ENCODE measurements at regions not wholly inside any gene's neighbourhood (a gene's known extent, or its start where the extent isn't known, plus 50 kb on each side); places are given as distances from the start of the nearest gene placed in this dataset.
A peak's percentile ranks its signal among the peaks of the same experiment; 100 is the strongest.

DNA sequence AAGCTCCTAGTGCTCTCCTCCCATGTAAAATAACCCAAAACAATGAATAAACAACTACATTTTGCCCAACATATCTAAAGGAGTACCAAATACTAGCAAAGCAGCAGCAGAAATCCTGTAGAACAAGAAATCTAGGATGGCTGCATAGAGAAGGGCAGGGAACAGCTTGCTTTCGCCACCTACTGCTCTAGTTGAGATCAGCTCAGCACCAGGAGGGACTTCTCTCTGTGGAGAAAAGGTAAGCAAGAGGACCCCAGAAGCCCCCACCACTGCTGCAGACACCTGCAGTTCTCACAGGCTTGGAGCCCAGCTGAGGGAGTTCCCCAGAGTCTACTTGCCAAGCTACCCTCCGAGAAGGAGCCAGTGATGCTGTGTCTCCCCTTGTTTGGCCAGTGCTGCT is 243.0 kb upstream of the CHST9 start:
- TF ChIP-seq CTCF (conservative IDR thresholded peaks at IDR 0.05 in 1 of 2, IDR thresholded peaks at IDR 0.05 in 1 of 2; ENCODE audit: extremely low read depth in 1 of 2, insufficient read depth in 1 of 2, low read depth in 1 of 2, low read length in 2 of 2) (peak in 1 of 2 donors; percentile 38), EZH2 (IDR thresholded peaks at IDR 0.05; ENCODE audit: borderline replicate concordance, low read length) (no peak)

Data from mammary epithelial cell (primary cell).